GM21367 (cell line): ENCODE measurements at regions not wholly inside any gene's neighbourhood (a gene's known extent, or its start where the extent isn't known, plus 50 kb on each side); places are given as distances from the start of the nearest gene placed in this dataset.
"Not testable (repeated sequence)": the region's sequence is repeated elsewhere in the genome, so short reads cannot be mapped to it uniquely, and the experiment has no call there.

Source experiments
- ATAC-seq: cut with Tn5 transposase; IDR thresholded peaks from one replicate; pipeline ENCODE4 v1.9.1; 2021; ENCODE audit not compliant: unreplicated experiment

GRCh38 chr16:21487956-21488355, 111.4 kb upstream of the METTL9 start:
- ATAC-seq, result not testable (repeated sequence)

GRCh38 chr16:21499046-21499445, 100.3 kb upstream of the METTL9 start:
- not testable (repeated sequence) for ATAC-seq

GRCh38 chr16:21501223-21501868, 98.0 kb upstream of the METTL9 start:
- peak; percentile 37 for ATAC-seq

- peak; percentile 73 for ATAC-seq
Measured at GRCh38 chr16:21501869-21502667, 97.3 kb upstream of the METTL9 start.

GRCh38 chr16:21503574-21503920, 95.8 kb upstream of the METTL9 start:
- not testable (repeated sequence) for ATAC-seq

GRCh38 chr16:21503941-21504832, 95.2 kb upstream of the METTL9 start:
- ATAC-seq, result not testable (repeated sequence)

GRCh38 chr16:21505751-21506520, 93.4 kb upstream of the METTL9 start:
- not testable (repeated sequence) for ATAC-seq

GRCh38 chr16:21506857-21507456, 92.4 kb upstream of the METTL9 start:
- peak; percentile 36 for ATAC-seq

GRCh38 chr16:21507631-21508305, 91.6 kb upstream of the METTL9 start:
- not testable (repeated sequence) for ATAC-seq

GRCh38 chr16:21508661-21509436, 90.5 kb upstream of the METTL9 start:
- ATAC-seq, result not testable (repeated sequence)

GRCh38 chr16:21509437-21510086, 89.8 kb upstream of the METTL9 start:
- not testable (repeated sequence) for ATAC-seq

GRCh38 chr16:21510869-21511255, 88.5 kb upstream of the METTL9 start:
- not testable (repeated sequence) for ATAC-seq

- not testable (repeated sequence) for ATAC-seq
Measured at GRCh38 chr16:21511315-21512210, 87.8 kb upstream of the METTL9 start.

GRCh38 chr16:21512280-21513192, 86.8 kb upstream of the METTL9 start:
- not testable (repeated sequence) for ATAC-seq

- ATAC-seq, result not testable (repeated sequence)
Measured at GRCh38 chr16:21513337-21513741, 86.0 kb upstream of the METTL9 start.

GRCh38 chr16:21513812-21514473, 85.4 kb upstream of the METTL9 start:
- peak; percentile 16 for ATAC-seq
